Left lung (tissue), 4 donors: ENCODE measurements at regions not wholly inside any gene's neighbourhood (a gene's known extent, or its start where the extent isn't known, plus 50 kb on each side); places are given as distances from the start of the nearest gene placed in this dataset.

Source experiments
- ATAC-seq: fragments of 200-7000 bp; cut with Tn5 transposase; one replicate; pipeline ENCODE4 v1.9.1; 2020; ENCODE audit warnings: moderate library complexity
- DNase-seq, 4 donors: peaks; one replicate each; pipeline ENCODE4 v3.0.0-alpha.2; 2013 to 2020
- H3K27ac ChIP-seq, 2 donors: fragments of 200-600 bp; sonication (generic) in 1 of 2; one replicate each; pipeline versions ENCODE4 v1.5.0 to v1.8.0; 2020 to 2021
- H3K27me3 ChIP-seq, 2 donors: fragments of 200-600 bp; sonication (generic) in 1 of 2; one replicate each; pipeline versions ENCODE4 v1.5.0 to v1.8.0; 2020 to 2021
- H3K36me3 ChIP-seq, 2 donors: fragments of 200-600 bp; sonication (generic) in 1 of 2; one replicate each; pipeline versions ENCODE4 v1.5.0 to v1.8.0; 2020 to 2021
- H3K4me1 ChIP-seq, 2 donors: fragments of 200-600 bp; one replicate each; pipeline ENCODE4 v1.8.0; 2021
- H3K4me3 ChIP-seq, 2 donors: fragments of 200-600 bp; sonication (generic) in 1 of 2; one replicate each; pipeline versions ENCODE4 v1.5.0 to v1.8.0; 2020 to 2021; ENCODE audit warnings: mild to moderate bottlenecking in 1 of 2
- H3K9me3 ChIP-seq, 2 donors: fragments of 200-600 bp; sonication (generic) in 1 of 2; one replicate each; pipeline versions ENCODE4 v1.5.0 to v1.8.0; 2020 to 2021
- intact Hi-C, 2 donors: fragments of 100-400 bp; cut with DNase I; formaldehyde crosslinking; loops; one replicate each; pipeline versions ENCODE4 v1.11.2 to v1.14.2; 2022
- TF ChIP-seq, protein P1 (sequence below), 2 donors: fragments of 200-600 bp; sonication (generic) in 1 of 2; IDR thresholded peaks; one replicate each; pipeline versions ENCODE4 v1.5.0 to v1.8.0; 2021; ENCODE audit warnings: antibody characterized with exemption in 2 of 2
- donor health status: DM: no; HTN: yes; CAD: no.
- donor health status: DM: no; HTN: no; CAD: no.

DNA sequence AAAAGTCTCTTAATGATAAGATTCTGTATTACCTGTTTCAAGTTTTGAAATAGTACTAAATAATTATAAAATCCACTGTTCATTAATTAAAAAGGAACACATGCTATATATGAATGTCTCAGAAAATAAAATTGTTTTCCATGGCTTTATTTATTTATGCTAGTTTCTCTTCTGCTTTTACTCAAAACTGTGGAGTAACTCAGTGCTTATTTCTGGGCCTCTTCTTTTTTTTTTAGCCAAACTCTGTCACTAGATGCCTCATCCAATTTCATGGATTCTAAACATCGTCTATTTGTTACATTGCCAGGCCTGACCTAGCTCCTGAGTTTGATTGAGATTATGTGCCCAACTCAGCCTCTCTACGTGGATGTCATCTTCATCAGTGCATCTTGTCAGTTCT lies 1509.7 kb downstream of the MAT2B start:
- peaks cover 0 to 7% of the 10 kb centered on the region in 2 donors for H3K4me1 ChIP-seq
- intact Hi-C loops: no loop called here
- no peaks in the 10 kb centered on the region for H3K27me3 ChIP-seq
- no peak overlapping the region for H3K27ac ChIP-seq
- no peaks in the 10 kb centered on the region for H3K9me3 ChIP-seq
- no peak for ATAC-seq
- H3K4me3 ChIP-seq: no peak overlapping the region
- TF ChIP-seq, protein P1, sequence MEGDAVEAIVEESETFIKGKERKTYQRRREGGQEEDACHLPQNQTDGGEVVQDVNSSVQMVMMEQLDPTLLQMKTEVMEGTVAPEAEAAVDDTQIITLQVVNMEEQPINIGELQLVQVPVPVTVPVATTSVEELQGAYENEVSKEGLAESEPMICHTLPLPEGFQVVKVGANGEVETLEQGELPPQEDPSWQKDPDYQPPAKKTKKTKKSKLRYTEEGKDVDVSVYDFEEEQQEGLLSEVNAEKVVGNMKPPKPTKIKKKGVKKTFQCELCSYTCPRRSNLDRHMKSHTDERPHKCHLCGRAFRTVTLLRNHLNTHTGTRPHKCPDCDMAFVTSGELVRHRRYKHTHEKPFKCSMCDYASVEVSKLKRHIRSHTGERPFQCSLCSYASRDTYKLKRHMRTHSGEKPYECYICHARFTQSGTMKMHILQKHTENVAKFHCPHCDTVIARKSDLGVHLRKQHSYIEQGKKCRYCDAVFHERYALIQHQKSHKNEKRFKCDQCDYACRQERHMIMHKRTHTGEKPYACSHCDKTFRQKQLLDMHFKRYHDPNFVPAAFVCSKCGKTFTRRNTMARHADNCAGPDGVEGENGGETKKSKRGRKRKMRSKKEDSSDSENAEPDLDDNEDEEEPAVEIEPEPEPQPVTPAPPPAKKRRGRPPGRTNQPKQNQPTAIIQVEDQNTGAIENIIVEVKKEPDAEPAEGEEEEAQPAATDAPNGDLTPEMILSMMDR (IDR thresholded peaks at IDR 0.05): no peak
- no peak for DNase-seq
- no peaks in the 10 kb centered on the region for H3K36me3 ChIP-seq

DNA sequence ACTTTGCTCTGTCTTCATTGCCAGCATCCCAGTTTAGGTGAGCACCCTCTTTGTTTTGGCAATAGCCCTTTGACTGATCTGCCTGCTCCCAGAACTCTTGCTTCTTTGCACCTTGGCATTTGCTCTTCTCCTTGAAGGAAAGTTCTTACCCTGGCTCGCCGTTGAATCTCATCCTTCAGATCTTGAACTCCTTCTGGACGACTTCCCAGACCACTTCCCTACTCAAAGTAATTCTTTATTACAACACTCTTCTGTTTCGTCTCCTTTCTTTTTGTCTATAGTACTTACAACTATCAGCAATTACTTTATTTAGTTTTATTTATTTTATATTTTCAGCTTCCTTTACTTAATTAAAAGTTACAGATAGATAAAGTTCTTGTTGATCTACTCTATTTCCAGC lies 1510.1 kb downstream of the MAT2B start:
- Histone ChIP-seq H3K4me1 (peaks cover 0 to 7% of the 10 kb centered on the region in 2 donors), H3K27me3 (no peaks in the 10 kb centered on the region), H3K27ac (no peak overlapping the region), H3K4me3 (no peak overlapping the region), H3K9me3 (no peaks in the 10 kb centered on the region), H3K36me3 (no peaks in the 10 kb centered on the region)
- DNase-seq: no peak
- intact Hi-C loops: no loop called here
- TF ChIP-seq, protein P1 (IDR thresholded peaks at IDR 0.05): no peak
- ATAC-seq: no peak

DNA sequence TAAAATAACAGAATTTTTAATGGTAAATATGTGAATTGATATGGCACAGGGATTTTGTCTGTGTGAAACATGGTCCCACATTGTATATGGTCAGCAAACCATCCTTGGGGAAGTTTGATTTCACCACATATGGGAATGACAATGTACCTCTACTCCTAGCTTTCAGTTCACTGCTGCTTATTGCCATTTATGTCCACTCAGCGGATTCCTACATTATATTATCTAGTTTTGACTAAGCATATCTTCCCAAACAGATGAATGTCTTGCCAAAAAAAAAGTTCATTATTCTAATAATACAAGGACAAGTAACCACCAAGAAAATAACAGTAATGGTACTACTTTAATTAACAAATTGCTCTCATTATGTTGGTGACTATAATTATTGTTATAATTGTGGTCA lies 1521.6 kb downstream of the MAT2B start:
- DNase-seq: no peak
- intact Hi-C loops: no loop called here
- H3K4me3 ChIP-seq: no peak overlapping the region
- no peak for ATAC-seq
- H3K27ac ChIP-seq: no peak overlapping the region
- no peaks in the 10 kb centered on the region for H3K9me3 ChIP-seq
- H3K4me1 ChIP-seq: no peaks in the 10 kb centered on the region
- TF ChIP-seq, protein P1 (IDR thresholded peaks at IDR 0.05): no peak
- no peaks in the 10 kb centered on the region for H3K27me3 ChIP-seq
- no peaks in the 10 kb centered on the region for H3K36me3 ChIP-seq

DNA sequence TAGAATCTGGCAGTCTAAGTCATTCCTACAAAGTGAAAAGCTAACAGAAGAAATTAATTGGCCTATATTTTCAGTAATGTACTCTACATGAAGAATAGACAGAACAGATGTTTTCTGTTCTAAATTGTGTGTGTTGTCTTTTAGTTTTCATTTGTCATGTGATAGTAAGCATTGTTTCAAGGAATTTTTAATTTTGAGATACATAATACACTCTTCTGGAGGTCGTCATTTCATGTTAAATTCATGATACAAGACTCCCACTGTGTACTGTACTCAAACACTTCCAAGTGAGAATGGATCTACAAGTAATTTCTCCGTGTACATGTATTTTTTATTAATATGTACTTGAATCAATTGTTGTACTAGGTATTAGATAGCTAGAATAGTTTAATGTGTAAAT lies 1522.9 kb downstream of the MAT2B start:
- no peak for ATAC-seq
- no peak overlapping the region for H3K4me3 ChIP-seq
- H3K9me3 ChIP-seq: no peaks in the 10 kb centered on the region
- TF ChIP-seq, protein P1 (IDR thresholded peaks at IDR 0.05): no peak
- DNase-seq: no peak
- H3K4me1 ChIP-seq: no peaks in the 10 kb centered on the region
- no peaks in the 10 kb centered on the region for H3K27me3 ChIP-seq
- intact Hi-C loops: no loop called here
- no peaks in the 10 kb centered on the region for H3K36me3 ChIP-seq
- H3K27ac ChIP-seq: no peak overlapping the region

DNA sequence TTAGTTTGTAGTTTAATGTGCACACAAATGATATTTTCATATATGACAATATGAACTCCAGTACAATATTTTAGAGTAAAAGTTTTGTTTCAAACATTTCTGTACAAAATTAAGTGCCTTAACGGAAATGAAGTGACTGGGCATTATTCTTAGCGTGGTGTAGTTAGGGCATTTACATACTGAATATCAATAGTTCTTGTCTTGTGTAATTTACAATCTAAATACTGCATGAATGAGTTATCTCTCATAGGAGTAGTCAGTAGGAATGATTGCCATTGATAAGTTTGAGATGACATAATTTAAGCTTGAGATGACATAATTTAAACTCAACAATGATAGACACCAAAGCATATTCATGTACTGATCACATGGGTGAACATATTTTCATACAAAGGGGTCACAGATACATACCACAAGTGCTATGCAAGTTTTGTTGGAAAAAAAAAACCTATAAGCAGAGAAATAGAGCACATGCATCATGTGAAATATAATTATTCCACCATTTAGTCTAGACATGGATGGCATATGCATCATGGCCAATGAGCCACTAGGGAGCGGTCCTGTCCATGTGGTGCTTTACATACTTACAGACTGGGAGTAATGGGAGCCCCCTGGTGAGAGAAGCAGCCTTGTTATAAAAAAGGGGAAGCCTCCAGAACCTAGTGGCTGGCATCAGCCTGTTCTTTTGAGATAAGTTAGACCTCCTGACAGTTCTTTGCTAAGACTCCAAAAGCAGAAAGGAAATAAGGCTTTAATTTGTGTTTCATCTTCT lies 1523.9 kb downstream of the MAT2B start:
- Histone ChIP-seq H3K27ac (no peak overlapping the region), H3K4me3 (no peak overlapping the region), H3K36me3 (no peaks in the 10 kb centered on the region), H3K27me3 (no peaks in the 10 kb centered on the region), H3K9me3 (no peaks in the 10 kb centered on the region), H3K4me1 (no peaks in the 10 kb centered on the region)
- DNase-seq (peak in 1 of 4 donors; percentile 33), ATAC-seq (peak; percentile 37)
- intact Hi-C loops: no loop called here
- TF ChIP-seq, protein P1 (IDR thresholded peaks at IDR 0.05): no peak
